CD4-positive, alpha-beta T cell treated with Interleukin-10 for 1 hour (primary cell): ENCODE measurements at regions not wholly inside any gene's neighbourhood (a gene's known extent, or its start where the extent isn't known, plus 50 kb on each side); places are given as distances from the start of the nearest gene placed in this dataset.
"Not testable (repeated sequence)": the region's sequence is repeated elsewhere in the genome, so short reads cannot be mapped to it uniquely, and the experiment has no call there.

Experiments
- DNase-seq: peaks from one replicate; pipeline ENCODE4 v3.0.0-alpha.2; 2020

- DNase-seq = no peak
Measured at GRCh38 chr16:66265048-66265415, 101.5 kb upstream of the CDH5 start.

GRCh38 chr16:66264311-66265047 is 102.0 kb upstream of the CDH5 start:
- no peak for DNase-seq

GRCh38 chr16:66263973-66264310 is 102.5 kb upstream of the CDH5 start:
- no peak for DNase-seq

- no peak for DNase-seq
Measured at GRCh38 chr16:66263168-66263972, 103.1 kb upstream of the CDH5 start.

GRCh38 chr16:66262253-66263167 is 104.0 kb upstream of the CDH5 start:
- no peak for DNase-seq

GRCh38 chr16:66261826-66262225 is 104.7 kb upstream of the CDH5 start:
- DNase-seq = no peak

GRCh38 chr16:66260522-66261254 is 105.8 kb upstream of the CDH5 start:
- no peak for DNase-seq

- no peak for DNase-seq
Measured at GRCh38 chr16:66258916-66259845, 107.3 kb upstream of the CDH5 start.

- DNase-seq = no peak
Measured at GRCh38 chr16:66256919-66257318, 109.6 kb upstream of the CDH5 start.

- no peak for DNase-seq
Measured at GRCh38 chr16:66255647-66256046, 110.8 kb upstream of the CDH5 start.

GRCh38 chr16:66254751-66255150 is 111.7 kb upstream of the CDH5 start:
- no peak for DNase-seq

- DNase-seq = no peak
Measured at GRCh38 chr16:66254106-66254505, 112.4 kb upstream of the CDH5 start.

- no peak for DNase-seq
Measured at GRCh38 chr16:66251476-66252160, 114.9 kb upstream of the CDH5 start.

GRCh38 chr16:66250686-66251431 is 115.6 kb upstream of the CDH5 start:
- no peak for DNase-seq

GRCh38 chr16:66247516-66248481 is 118.7 kb upstream of the CDH5 start:
- DNase-seq = no peak

GRCh38 chr16:66245868-66246267 is 120.6 kb upstream of the CDH5 start:
- DNase-seq = no peak

- no peak for DNase-seq
Measured at GRCh38 chr16:66245072-66245471, 121.4 kb upstream of the CDH5 start.

- no peak for DNase-seq
Measured at GRCh38 chr16:66242672-66243071, 123.8 kb upstream of the CDH5 start.

GRCh38 chr16:66242206-66242605 is 124.3 kb upstream of the CDH5 start:
- DNase-seq = not testable (repeated sequence)
